Stomach (tissue), 4 donors: ENCODE measurements at regions not wholly inside any gene's neighbourhood (a gene's known extent, or its start where the extent isn't known, plus 50 kb on each side); places are given as distances from the start of the nearest gene placed in this dataset.
"Not testable (repeated sequence)": the region's sequence is repeated elsewhere in the genome, so short reads cannot be mapped to it uniquely, and the experiment has no call there.

Experiments
- CTCF ChIP-seq, 7 experiments: fragments of 450-650 bp in 4 of 7; fragments of 200-600 bp in 3 of 7; sonication (generic) in 3 of 7; IDR thresholded peaks; one replicate each; pipeline ENCODE4 v1.5.1; 2016 to 2019; ENCODE audit warnings: antibody characterized with exemption in 7 of 7, control low read depth in 2 of 7, mild to moderate bottlenecking in 1 of 7
- EP300 ChIP-seq: sonication (generic); formaldehyde crosslinking; IDR thresholded peaks from one replicate; pipeline ENCODE4 v1.6.1; 2017; ENCODE audit warnings: antibody characterized with exemption
- POLR2A ChIP-seq, 4 donors: fragments of 450-650 bp; IDR thresholded peaks; one replicate each; pipeline ENCODE4 v1.6.1; 2016; ENCODE audit warnings: antibody characterized with exemption in 4 of 4, control low read depth in 2 of 4, mild to moderate bottlenecking in 1 of 4, moderate library complexity in 1 of 4
- POLR2AphosphoS5 ChIP-seq, 3 donors: sonication (generic); formaldehyde crosslinking; IDR thresholded peaks; one replicate each; pipeline ENCODE4 v1.6.1; 2016; ENCODE audit warnings: antibody characterized with exemption in 3 of 3

GRCh38 chr13:83101574-83102247 is 780.6 kb downstream of the SLITRK1 start:
- not testable (repeated sequence) for TF ChIP-seq CTCF (IDR thresholded peaks at IDR 0.05); EP300; POLR2AphosphoS5 (IDR thresholded peaks at IDR 0.05); POLR2A (IDR thresholded peaks at IDR 0.05)
